Kidney (tissue), 13 donors: ENCODE measurements at regions not wholly inside any gene's neighbourhood (a gene's known extent, or its start where the extent isn't known, plus 50 kb on each side); places are given as distances from the start of the nearest gene placed in this dataset.

Source experiments
- DNase-seq, 5 donors: peaks; one replicate each; pipeline ENCODE4 v3.0.0-alpha.2; 2013 to 2020
- FAIRE-seq: peaks from 2 replicates; lab custom pipeline; 2012; peaks lifted over from hg19 to GRCh38; lab: Jason Lieb, UNC
- H3K27ac ChIP-seq, 2 donors: one replicate each; pipeline ENCODE4 v1.7.0; 2013; ENCODE audit warnings: low read depth in 2 of 2, low read length in 2 of 2, inconsistent platforms in 1 of 2
- H3K27me3 ChIP-seq: one replicate; pipeline ENCODE4 v1.7.1; 2013; ENCODE audit warnings: low read length, inconsistent platforms; ENCODE audit not compliant: control insufficient read depth, insufficient read depth
- H3K36me3 ChIP-seq, 3 donors: one replicate each; pipeline versions ENCODE4 v1.7.0 to v1.7.1; 2013; ENCODE audit warnings: low read length in 3 of 3, control low read depth in 1 of 3, inconsistent platforms in 1 of 3; ENCODE audit not compliant: insufficient read depth in 3 of 3, control insufficient read depth in 2 of 3
- H3K4me1 ChIP-seq, 3 donors: one replicate each; pipeline versions ENCODE4 v1.7.0 to v1.7.1; 2013; ENCODE audit warnings: low read length in 3 of 3, inconsistent platforms in 1 of 3, low read depth in 1 of 3; ENCODE audit not compliant: control insufficient read depth in 2 of 3, insufficient read depth in 2 of 3
- H3K4me3 ChIP-seq, 3 donors: one replicate each; pipeline versions ENCODE4 v1.7.0 to v1.8.1; 2013; ENCODE audit warnings: low read length in 3 of 3, control low read depth in 1 of 3, inconsistent platforms in 1 of 3
- H3K9ac ChIP-seq, 3 donors: one replicate each; pipeline versions ENCODE4 v1.7.0 to v1.7.1; 2013; ENCODE audit warnings: low read length in 3 of 3, control low read depth in 1 of 3, inconsistent platforms in 1 of 3
- H3K9me3 ChIP-seq, 3 donors: one replicate each; pipeline versions ENCODE4 v1.7.0 to v1.7.1; 2013; ENCODE audit warnings: low read length in 3 of 3, control low read depth in 1 of 3, inconsistent platforms in 1 of 3; ENCODE audit not compliant: control insufficient read depth in 2 of 3, insufficient read depth in 1 of 3
- intact Hi-C: fragments of 100-400 bp; cut with DNase I; formaldehyde crosslinking; loops from one replicate; pipeline ENCODE4 v1.11.1; 2022
- TF ChIP-seq, protein P1 (sequence below): IDR thresholded peaks from 3 replicates; pipeline ENCODE4 v1.5.1; 2012; ENCODE audit warnings: mild to moderate bottlenecking, moderate library complexity, borderline replicate concordance; ENCODE audit not compliant: insufficient read depth; ENCODE audit errors: extremely low read depth
- donor health status: control.
- donor health status: control.
- donor health status: control.
- donor health status: control.
- donor health status: control.
- donor health status: DM: yes; HTN: yes; CAD: no.
- donor health status: Normal renal cell carcinoma (clear cell type).

- FAIRE-seq (no peak), DNase-seq (no peak)
- Histone ChIP-seq H3K27me3 (no peaks in the 10 kb centered on the region), H3K9ac (no peak overlapping the region), H3K4me3 (no peak overlapping the region), H3K36me3 (no peaks in the 10 kb centered on the region), H3K27ac (no peak overlapping the region), H3K9me3 (no peaks in the 10 kb centered on the region), H3K4me1 (no peaks in the 10 kb centered on the region)
- TF ChIP-seq, protein P1, sequence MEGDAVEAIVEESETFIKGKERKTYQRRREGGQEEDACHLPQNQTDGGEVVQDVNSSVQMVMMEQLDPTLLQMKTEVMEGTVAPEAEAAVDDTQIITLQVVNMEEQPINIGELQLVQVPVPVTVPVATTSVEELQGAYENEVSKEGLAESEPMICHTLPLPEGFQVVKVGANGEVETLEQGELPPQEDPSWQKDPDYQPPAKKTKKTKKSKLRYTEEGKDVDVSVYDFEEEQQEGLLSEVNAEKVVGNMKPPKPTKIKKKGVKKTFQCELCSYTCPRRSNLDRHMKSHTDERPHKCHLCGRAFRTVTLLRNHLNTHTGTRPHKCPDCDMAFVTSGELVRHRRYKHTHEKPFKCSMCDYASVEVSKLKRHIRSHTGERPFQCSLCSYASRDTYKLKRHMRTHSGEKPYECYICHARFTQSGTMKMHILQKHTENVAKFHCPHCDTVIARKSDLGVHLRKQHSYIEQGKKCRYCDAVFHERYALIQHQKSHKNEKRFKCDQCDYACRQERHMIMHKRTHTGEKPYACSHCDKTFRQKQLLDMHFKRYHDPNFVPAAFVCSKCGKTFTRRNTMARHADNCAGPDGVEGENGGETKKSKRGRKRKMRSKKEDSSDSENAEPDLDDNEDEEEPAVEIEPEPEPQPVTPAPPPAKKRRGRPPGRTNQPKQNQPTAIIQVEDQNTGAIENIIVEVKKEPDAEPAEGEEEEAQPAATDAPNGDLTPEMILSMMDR: no peak
- intact Hi-C loops: no loop called here
Observed at GRCh38 chr12:77727442-77728001, 103.2 kb upstream of the NAV3 start.

DNA sequence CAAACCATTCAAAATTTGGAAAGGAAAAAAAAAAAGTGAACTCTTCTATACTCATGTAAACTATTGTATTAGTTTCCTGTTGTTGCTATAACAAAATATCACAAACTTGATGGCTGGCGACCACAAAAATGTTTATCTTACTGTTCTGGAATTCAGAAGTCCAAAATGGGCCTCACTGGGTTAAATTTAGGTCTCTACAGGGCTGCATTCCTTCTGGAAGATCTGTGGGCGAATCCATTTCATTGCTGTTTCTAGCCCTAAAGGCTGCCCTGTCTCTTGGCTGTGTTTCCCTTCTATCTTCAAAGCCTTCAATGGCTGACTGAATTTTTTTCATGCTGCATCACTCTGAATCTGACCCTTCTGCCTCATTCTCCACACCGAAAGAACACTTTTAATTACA is 105.1 kb upstream of the NAV3 start:
- FAIRE-seq: no peak
- H3K27me3 ChIP-seq: no peaks in the 10 kb centered on the region

DNA sequence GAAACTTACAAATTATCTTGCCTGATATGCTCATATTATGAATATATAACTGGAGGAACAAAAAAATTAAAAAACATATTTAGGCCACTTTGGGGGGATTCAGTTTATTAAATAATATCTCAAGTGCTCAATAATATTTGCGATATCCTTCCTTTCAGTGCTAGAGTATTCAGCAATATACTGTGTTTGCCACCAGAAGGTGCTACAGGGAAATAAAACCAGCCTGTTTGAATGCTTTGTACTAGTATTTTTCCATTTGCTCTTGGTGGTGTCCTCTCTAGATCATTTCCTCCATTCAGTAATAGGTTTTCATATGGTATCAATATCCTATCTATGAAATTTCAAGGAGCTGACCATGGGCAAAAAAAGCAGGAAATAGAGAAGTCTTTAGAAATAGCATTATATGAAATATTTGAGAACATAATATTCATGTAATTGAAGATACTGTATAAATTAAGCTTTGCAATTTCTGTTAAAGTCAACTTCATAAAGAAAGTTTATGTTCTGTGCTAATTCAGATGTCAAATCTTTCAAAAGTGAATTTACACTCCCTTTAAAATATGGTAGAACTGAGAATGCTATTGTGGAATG is 106.2 kb upstream of the NAV3 start:
- Histone ChIP-seq H3K9ac (no peak overlapping the region), H3K36me3 (no peaks in the 10 kb centered on the region), H3K4me1 (peaks cover 0 to 2% (median 0%) of the 10 kb centered on the region in 3 donors), H3K4me3 (no peak overlapping the region), H3K9me3 (no peaks in the 10 kb centered on the region), H3K27ac (no peak overlapping the region), H3K27me3 (no peaks in the 10 kb centered on the region)
- no peak for FAIRE-seq
- DNase-seq: peak in 2 of 5 donors; percentile 38 to 64
- intact Hi-C loops: no loop called here
- TF ChIP-seq, protein P1: peak; percentile 60

More for the DNA sequence above, 105.1 kb upstream of the NAV3 start:
- TF ChIP-seq, protein P1: no peak
- no peak for DNase-seq
- H3K9ac ChIP-seq: no peak overlapping the region
- no peak overlapping the region for H3K4me3 ChIP-seq
- H3K36me3 ChIP-seq: no peaks in the 10 kb centered on the region
- intact Hi-C loops: no loop called here
- no peaks in the 10 kb centered on the region for H3K9me3 ChIP-seq
- H3K4me1 ChIP-seq: peaks cover 0 to 2% (median 0%) of the 10 kb centered on the region in 3 donors
- no peak overlapping the region for H3K27ac ChIP-seq
